22Rv1 (cell line): ENCODE measurements at regions not wholly inside any gene's neighbourhood (a gene's known extent, or its start where the extent isn't known, plus 50 kb on each side); places are given as distances from the start of the nearest gene placed in this dataset.

Experiments used
- ZFX ChIP-seq: fragments of 450-650 bp; IDR thresholded peaks from 2 replicates; pipeline ENCODE4 v1.6.1; 2017; ENCODE audit warnings: antibody characterized with exemption, borderline replicate concordance
- TF ChIP-seq, protein P1 (sequence below): fragments of 450-650 bp; IDR thresholded peaks from 2 replicates; pipeline ENCODE4 v1.5.1; 2017; ENCODE audit warnings: mild to moderate bottlenecking

DNA sequence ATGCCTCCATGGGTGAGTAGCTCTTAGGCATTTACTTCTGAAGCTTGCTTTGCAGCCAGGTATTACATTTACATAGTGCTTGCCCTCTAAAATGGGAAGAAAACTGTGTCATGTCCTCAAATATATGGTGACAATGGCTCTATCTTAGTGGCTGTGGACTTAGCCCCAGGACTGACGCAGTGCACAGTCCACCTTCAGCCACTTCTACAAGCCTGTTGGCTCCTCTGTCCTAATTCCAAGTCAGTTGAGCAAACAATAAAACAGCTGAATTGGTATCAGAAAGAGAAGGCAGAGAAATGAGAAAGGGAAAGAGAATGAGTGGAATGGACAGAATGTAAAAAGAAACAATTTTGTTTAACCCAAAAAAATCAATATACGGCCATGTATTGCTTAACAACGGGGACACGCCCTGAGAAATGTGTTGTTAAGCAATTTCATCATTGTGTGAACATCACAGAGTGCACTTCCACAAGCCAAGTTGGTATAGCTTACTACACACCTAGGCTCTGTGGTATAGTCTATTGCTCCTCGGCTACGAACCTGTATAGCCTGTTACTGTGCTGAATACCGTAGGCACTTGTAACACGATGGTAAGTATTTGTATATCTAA is 93.5 kb downstream of the GRIN2B start:
- TF ChIP-seq, protein P1, sequence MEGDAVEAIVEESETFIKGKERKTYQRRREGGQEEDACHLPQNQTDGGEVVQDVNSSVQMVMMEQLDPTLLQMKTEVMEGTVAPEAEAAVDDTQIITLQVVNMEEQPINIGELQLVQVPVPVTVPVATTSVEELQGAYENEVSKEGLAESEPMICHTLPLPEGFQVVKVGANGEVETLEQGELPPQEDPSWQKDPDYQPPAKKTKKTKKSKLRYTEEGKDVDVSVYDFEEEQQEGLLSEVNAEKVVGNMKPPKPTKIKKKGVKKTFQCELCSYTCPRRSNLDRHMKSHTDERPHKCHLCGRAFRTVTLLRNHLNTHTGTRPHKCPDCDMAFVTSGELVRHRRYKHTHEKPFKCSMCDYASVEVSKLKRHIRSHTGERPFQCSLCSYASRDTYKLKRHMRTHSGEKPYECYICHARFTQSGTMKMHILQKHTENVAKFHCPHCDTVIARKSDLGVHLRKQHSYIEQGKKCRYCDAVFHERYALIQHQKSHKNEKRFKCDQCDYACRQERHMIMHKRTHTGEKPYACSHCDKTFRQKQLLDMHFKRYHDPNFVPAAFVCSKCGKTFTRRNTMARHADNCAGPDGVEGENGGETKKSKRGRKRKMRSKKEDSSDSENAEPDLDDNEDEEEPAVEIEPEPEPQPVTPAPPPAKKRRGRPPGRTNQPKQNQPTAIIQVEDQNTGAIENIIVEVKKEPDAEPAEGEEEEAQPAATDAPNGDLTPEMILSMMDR, result no peak
- no peak for TF ChIP-seq ZFX
